ENCODE measurements at regions not wholly inside any gene's neighbourhood (a gene's known extent, or its start where the extent isn't known, plus 50 kb on each side); places are given as distances from the start of the nearest gene placed in this dataset.
"Not testable (repeated sequence)": the region's sequence is repeated elsewhere in the genome, so short reads cannot be mapped to it uniquely, and the experiment has no call there.

GRCh38 chr5:164210491-164210890 is 705.1 kb downstream of the MAT2B start:
- DNase-seq: no peak

GRCh38 chr5:164214698-164215097 is 709.3 kb downstream of the MAT2B start:
- DNase-seq: no peak

- no peak for DNase-seq
Observed at GRCh38 chr5:164217464-164217863, 712.0 kb downstream of the MAT2B start.

GRCh38 chr5:164220522-164220921 is 715.1 kb downstream of the MAT2B start:
- DNase-seq: no peak

GRCh38 chr5:164224236-164224635 is 718.8 kb downstream of the MAT2B start:
- DNase-seq: no peak

- no peak for DNase-seq
Observed at GRCh38 chr5:164224772-164225171, 719.4 kb downstream of the MAT2B start.

- DNase-seq: no peak
Observed at GRCh38 chr5:164230341-164230740, 724.9 kb downstream of the MAT2B start.

- DNase-seq: no peak
Observed at GRCh38 chr5:164233791-164234190, 728.4 kb downstream of the MAT2B start.

GRCh38 chr5:164234321-164234720 is 728.9 kb downstream of the MAT2B start:
- DNase-seq: no peak

GRCh38 chr5:164235300-164235891 is 730.0 kb downstream of the MAT2B start:
- DNase-seq: no peak

- no peak for DNase-seq
Observed at GRCh38 chr5:164237486-164237885, 732.1 kb downstream of the MAT2B start.

GRCh38 chr5:164251781-164252180 is 746.4 kb downstream of the MAT2B start:
- not testable (repeated sequence) for DNase-seq

GRCh38 chr5:164253764-164254163 is 748.3 kb downstream of the MAT2B start:
- no peak for DNase-seq

- DNase-seq: no peak
Observed at GRCh38 chr5:164255598-164256213, 750.3 kb downstream of the MAT2B start.

- no peak for DNase-seq
Observed at GRCh38 chr5:164256351-164256750, 750.9 kb downstream of the MAT2B start.

- DNase-seq: no peak
Observed at GRCh38 chr5:164256954-164257353, 751.5 kb downstream of the MAT2B start.

- no peak for DNase-seq
Observed at GRCh38 chr5:164265566-164265965, 760.1 kb downstream of the MAT2B start.

GRCh38 chr5:164266571-164266970 is 761.2 kb downstream of the MAT2B start:
- no peak for DNase-seq

GRCh38 chr5:164277720-164278119 is 772.3 kb downstream of the MAT2B start:
- DNase-seq: no peak

GRCh38 chr5:164289526-164289925 is 784.1 kb downstream of the MAT2B start:
- DNase-seq: no peak

- peak in 1 of 14 donors; percentile 1 for DNase-seq
Observed at GRCh38 chr5:164296603-164297080, 791.2 kb downstream of the MAT2B start.

- no peak for DNase-seq
Observed at GRCh38 chr5:164298165-164298564, 792.7 kb downstream of the MAT2B start.

- no peak for DNase-seq
Observed at GRCh38 chr5:164300295-164300694, 794.9 kb downstream of the MAT2B start.

- DNase-seq: no peak
Observed at GRCh38 chr5:164301136-164301535, 795.7 kb downstream of the MAT2B start.

- DNase-seq: no peak
Observed at GRCh38 chr5:164301708-164302107, 796.3 kb downstream of the MAT2B start.
